ENCODE measurements at regions not wholly inside any gene's neighbourhood (a gene's known extent, or its start where the extent isn't known, plus 50 kb on each side); places are given as distances from the start of the nearest gene placed in this dataset.

DNA sequence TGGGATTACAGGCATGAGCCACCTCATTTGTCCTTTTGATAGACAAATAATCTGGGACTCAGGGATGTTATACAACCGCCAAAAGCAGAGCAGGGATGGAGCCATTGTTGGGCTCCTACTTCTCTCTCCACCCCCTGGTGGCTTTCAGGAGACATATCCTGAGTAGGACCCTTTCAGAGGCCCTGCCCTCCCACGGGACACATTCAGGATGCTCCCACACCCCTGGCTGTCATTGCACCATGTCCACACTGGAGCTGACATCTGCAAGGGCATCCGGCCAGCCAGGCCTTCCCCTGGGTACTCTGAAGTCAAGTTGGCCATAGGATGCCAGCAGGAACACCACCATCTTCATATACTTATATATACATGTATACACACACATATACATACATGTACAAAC, 181.8 kb downstream of the SYK start:
- H3K36me3 ChIP-seq (replicated peaks in 1 of 2; ENCODE audit: control extremely low read depth in 1 of 2, control insufficient read depth in 1 of 2, extremely low read depth in 1 of 2, insufficient read depth in 2 of 2, low read length in 1 of 2), result no peaks in the 10 kb centered on the region
- no peak overlapping the region for H3K27ac ChIP-seq (ENCODE audit: low read length in 2 of 2)
- H3K27me3 ChIP-seq (replicated peaks in 1 of 4; ENCODE audit: control extremely low read depth in 1 of 4, control insufficient read depth in 3 of 4, insufficient read depth in 4 of 4, low read length in 3 of 4), result peaks cover 0 to 4% (median 0%) of the 10 kb centered on the region in 4 experiments
- H2AFZ ChIP-seq (ENCODE audit: insufficient read depth, low read depth, low read length, poor library complexity, severe bottlenecking), result no peak overlapping the region
- TF ChIP-seq EZH2 (IDR thresholded peaks at IDR 0.05; ENCODE audit: borderline replicate concordance, insufficient read depth, low read depth, low read length, poor library complexity, severe bottlenecking), result no peak
- TF ChIP-seq, protein P1, sequence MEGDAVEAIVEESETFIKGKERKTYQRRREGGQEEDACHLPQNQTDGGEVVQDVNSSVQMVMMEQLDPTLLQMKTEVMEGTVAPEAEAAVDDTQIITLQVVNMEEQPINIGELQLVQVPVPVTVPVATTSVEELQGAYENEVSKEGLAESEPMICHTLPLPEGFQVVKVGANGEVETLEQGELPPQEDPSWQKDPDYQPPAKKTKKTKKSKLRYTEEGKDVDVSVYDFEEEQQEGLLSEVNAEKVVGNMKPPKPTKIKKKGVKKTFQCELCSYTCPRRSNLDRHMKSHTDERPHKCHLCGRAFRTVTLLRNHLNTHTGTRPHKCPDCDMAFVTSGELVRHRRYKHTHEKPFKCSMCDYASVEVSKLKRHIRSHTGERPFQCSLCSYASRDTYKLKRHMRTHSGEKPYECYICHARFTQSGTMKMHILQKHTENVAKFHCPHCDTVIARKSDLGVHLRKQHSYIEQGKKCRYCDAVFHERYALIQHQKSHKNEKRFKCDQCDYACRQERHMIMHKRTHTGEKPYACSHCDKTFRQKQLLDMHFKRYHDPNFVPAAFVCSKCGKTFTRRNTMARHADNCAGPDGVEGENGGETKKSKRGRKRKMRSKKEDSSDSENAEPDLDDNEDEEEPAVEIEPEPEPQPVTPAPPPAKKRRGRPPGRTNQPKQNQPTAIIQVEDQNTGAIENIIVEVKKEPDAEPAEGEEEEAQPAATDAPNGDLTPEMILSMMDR (IDR thresholded peaks at IDR 0.05), result no peak
- no peaks in the 10 kb centered on the region for H3K9me3 ChIP-seq (ENCODE audit: control extremely low read depth in 1 of 3, control insufficient read depth in 2 of 3, insufficient read depth in 1 of 3, low read length in 2 of 3)
- no peak overlapping the region for H3K9ac ChIP-seq (ENCODE audit: low read length)
- CTCF ChIA-PET, result no interaction called here
- H3K4me2 ChIP-seq (replicated peaks; ENCODE audit: low read depth, low read length, poor library complexity, severe bottlenecking), result no peak overlapping the region
- no peak overlapping the region for H3K27ac Mint-ChIP-seq
- H3K4me1 Mint-ChIP-seq, result no peaks in the 10 kb centered on the region
- H3K4me1 ChIP-seq (ENCODE audit: control insufficient read depth in 2 of 2, insufficient read depth in 2 of 2, low read length in 2 of 2), result no peaks in the 10 kb centered on the region
- no peak for ATAC-seq (ENCODE audit: low read depth)
- no peaks in the 10 kb centered on the region for H4K20me1 ChIP-seq (ENCODE audit: control insufficient read depth, insufficient read depth, low read length, poor library complexity, severe bottlenecking)
- no peak overlapping the region for H3K4me3 ChIP-seq (ENCODE audit: control extremely low read depth in 1 of 5, extremely low read depth in 1 of 5, insufficient read depth in 1 of 5, low read depth in 2 of 5, low read length in 4 of 5)
- peaks cover 16% of the 10 kb centered on the region for H3K27me3 Mint-ChIP-seq
- no peaks in the 10 kb centered on the region for H3K9me3 Mint-ChIP-seq (ENCODE audit: insufficient read depth)
- DNase-seq, result no peak
- POLR2A ChIA-PET, result no interaction called here
- no peak overlapping the region for H3K4me3 Mint-ChIP-seq
- no peaks in the 10 kb centered on the region for H3K79me2 ChIP-seq (ENCODE audit: control insufficient read depth, insufficient read depth, low read length)
- WGBS (ENCODE audit: insufficient coverage), result 83% methylated on average over 3 of the region's 3 CpGs
- intact Hi-C loops (cut with micrococcal nuclease), result no loop called here

DNA sequence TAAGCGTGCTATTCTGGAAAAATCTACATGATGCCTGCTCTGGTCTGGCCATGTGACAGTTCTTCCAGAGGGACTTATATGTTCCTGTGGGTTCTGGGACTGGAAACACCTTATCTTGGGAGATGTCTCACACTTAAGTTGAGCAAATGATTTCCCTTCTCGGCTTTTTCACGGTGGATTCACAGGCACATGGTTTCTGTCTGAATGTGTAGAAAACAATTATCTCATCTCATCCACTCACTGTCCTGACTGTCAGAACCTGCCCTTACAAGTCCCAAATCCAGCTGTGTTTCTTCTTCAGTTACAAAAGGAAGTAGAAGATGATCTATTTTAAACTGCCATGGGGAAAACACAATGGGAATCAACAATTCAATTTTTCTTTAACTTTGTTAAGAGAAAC, 184.0 kb downstream of the SYK start:
- Histone ChIP-seq H3K4me1 (ENCODE audit: control insufficient read depth in 2 of 2, insufficient read depth in 2 of 2, low read length in 2 of 2) (no peaks in the 10 kb centered on the region), H4K20me1 (ENCODE audit: control insufficient read depth, insufficient read depth, low read length, poor library complexity, severe bottlenecking) (no peaks in the 10 kb centered on the region), H2AFZ (ENCODE audit: insufficient read depth, low read depth, low read length, poor library complexity, severe bottlenecking) (no peak overlapping the region), H3K9ac (ENCODE audit: low read length) (no peak overlapping the region), H3K27ac (ENCODE audit: low read length in 2 of 2) (no peak overlapping the region), H3K4me2 (replicated peaks; ENCODE audit: low read depth, low read length, poor library complexity, severe bottlenecking) (no peak overlapping the region), H3K9me3 (ENCODE audit: control extremely low read depth in 1 of 3, control insufficient read depth in 2 of 3, insufficient read depth in 1 of 3, low read length in 2 of 3) (no peaks in the 10 kb centered on the region), H3K27me3 (replicated peaks in 1 of 4; ENCODE audit: control extremely low read depth in 1 of 4, control insufficient read depth in 3 of 4, insufficient read depth in 4 of 4, low read length in 3 of 4) (peaks cover 0 to 4% (median 0%) of the 10 kb centered on the region in 4 experiments), H3K79me2 (ENCODE audit: control insufficient read depth, insufficient read depth, low read length) (no peaks in the 10 kb centered on the region), H3K4me3 (ENCODE audit: control extremely low read depth in 1 of 5, extremely low read depth in 1 of 5, insufficient read depth in 1 of 5, low read depth in 2 of 5, low read length in 4 of 5) (no peak overlapping the region), H3K36me3 (replicated peaks in 1 of 2; ENCODE audit: control extremely low read depth in 1 of 2, control insufficient read depth in 1 of 2, extremely low read depth in 1 of 2, insufficient read depth in 2 of 2, low read length in 1 of 2) (no peaks in the 10 kb centered on the region)
- ChIA-PET CTCF (interaction anchor here (0.9 to 1.9 kb wide), 5 partner anchors 70 to 739 kb away, joined by 3 to 13 read pairs (median 3); no protein-coding TSS in a partner anchor), POLR2A (no interaction called here)
- DNase-seq, result no peak
- no peak for ATAC-seq (ENCODE audit: low read depth)
- no peak for TF ChIP-seq EZH2 (IDR thresholded peaks at IDR 0.05; ENCODE audit: borderline replicate concordance, insufficient read depth, low read depth, low read length, poor library complexity, severe bottlenecking)
- TF ChIP-seq, protein P1 (IDR thresholded peaks at IDR 0.05), result no peak
- no peaks in the 10 kb centered on the region for H3K9me3 Mint-ChIP-seq (ENCODE audit: insufficient read depth)
- H3K27ac Mint-ChIP-seq, result no peak overlapping the region
- H3K27me3 Mint-ChIP-seq, result peaks cover 11% of the 10 kb centered on the region
- WGBS (ENCODE audit: insufficient coverage), result 100% methylated on average over 1 of the region's 3 CpGs
- no peaks in the 10 kb centered on the region for H3K4me1 Mint-ChIP-seq
- intact Hi-C loops (cut with micrococcal nuclease), result loop anchor here (2.0 kb wide), 1 partner anchor 441 kb away; no protein-coding TSS in a partner anchor
- no peak overlapping the region for H3K4me3 Mint-ChIP-seq
